ENCODE measurements at regions not wholly inside any gene's neighbourhood (a gene's known extent, or its start where the extent isn't known, plus 50 kb on each side); places are given as distances from the start of the nearest gene placed in this dataset.

DNA sequence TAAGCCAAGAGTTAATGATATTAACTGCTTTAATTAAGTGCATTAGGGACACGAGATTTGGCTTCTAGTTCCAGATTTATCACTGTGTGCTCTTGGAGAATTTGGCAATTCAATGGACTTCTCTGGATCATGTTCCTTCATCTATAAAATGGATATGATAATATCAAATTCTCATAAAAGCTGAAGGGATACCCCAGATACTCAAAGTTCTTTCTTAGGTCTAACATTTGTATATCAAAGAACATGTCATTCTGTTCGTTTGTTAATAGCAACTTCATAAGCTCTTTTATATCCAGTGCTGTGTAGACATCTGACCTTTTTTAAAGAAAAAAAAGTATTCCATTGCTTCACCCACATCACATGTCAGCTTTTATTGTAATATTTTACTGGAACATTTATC lies 54.6 kb upstream of the HDAC9 start:
- TF ChIP-seq, protein P1, sequence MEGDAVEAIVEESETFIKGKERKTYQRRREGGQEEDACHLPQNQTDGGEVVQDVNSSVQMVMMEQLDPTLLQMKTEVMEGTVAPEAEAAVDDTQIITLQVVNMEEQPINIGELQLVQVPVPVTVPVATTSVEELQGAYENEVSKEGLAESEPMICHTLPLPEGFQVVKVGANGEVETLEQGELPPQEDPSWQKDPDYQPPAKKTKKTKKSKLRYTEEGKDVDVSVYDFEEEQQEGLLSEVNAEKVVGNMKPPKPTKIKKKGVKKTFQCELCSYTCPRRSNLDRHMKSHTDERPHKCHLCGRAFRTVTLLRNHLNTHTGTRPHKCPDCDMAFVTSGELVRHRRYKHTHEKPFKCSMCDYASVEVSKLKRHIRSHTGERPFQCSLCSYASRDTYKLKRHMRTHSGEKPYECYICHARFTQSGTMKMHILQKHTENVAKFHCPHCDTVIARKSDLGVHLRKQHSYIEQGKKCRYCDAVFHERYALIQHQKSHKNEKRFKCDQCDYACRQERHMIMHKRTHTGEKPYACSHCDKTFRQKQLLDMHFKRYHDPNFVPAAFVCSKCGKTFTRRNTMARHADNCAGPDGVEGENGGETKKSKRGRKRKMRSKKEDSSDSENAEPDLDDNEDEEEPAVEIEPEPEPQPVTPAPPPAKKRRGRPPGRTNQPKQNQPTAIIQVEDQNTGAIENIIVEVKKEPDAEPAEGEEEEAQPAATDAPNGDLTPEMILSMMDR (IDR thresholded peaks at IDR 0.05 in 2 of 3, conservative IDR thresholded peaks at IDR 0.05 in 1 of 3; ENCODE audit: control insufficient read depth in 2 of 3, extremely low read depth in 1 of 3, insufficient read depth in 1 of 3, low read depth in 3 of 3, low read length in 3 of 3) = no peak
- TF ChIP-seq POLR2AphosphoS2 (IDR thresholded peaks at IDR 0.05; ENCODE audit: low read depth, low read length) = no peak
- TF ChIP-seq, protein P2, sequence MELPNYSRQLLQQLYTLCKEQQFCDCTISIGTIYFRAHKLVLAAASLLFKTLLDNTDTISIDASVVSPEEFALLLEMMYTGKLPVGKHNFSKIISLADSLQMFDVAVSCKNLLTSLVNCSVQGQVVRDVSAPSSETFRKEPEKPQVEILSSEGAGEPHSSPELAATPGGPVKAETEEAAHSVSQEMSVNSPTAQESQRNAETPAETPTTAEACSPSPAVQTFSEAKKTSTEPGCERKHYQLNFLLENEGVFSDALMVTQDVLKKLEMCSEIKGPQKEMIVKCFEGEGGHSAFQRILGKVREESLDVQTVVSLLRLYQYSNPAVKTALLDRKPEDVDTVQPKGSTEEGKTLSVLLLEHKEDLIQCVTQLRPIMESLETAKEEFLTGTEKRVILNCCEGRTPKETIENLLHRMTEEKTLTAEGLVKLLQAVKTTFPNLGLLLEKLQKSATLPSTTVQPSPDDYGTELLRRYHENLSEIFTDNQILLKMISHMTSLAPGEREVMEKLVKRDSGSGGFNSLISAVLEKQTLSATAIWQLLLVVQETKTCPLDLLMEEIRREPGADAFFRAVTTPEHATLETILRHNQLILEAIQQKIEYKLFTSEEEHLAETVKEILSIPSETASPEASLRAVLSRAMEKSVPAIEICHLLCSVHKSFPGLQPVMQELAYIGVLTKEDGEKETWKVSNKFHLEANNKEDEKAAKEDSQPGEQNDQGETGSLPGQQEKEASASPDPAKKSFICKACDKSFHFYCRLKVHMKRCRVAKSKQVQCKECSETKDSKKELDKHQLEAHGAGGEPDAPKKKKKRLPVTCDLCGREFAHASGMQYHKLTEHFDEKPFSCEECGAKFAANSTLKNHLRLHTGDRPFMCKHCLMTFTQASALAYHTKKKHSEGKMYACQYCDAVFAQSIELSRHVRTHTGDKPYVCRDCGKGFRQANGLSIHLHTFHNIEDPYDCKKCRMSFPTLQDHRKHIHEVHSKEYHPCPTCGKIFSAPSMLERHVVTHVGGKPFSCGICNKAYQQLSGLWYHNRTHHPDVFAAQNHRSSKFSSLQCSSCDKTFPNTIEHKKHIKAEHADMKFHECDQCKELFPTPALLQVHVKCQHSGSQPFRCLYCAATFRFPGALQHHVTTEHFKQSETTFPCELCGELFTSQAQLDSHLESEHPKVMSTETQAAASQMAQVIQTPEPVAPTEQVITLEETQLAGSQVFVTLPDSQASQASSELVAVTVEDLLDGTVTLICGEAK (IDR thresholded peaks at IDR 0.05; ENCODE audit: borderline replicate concordance) = no peak
- no peak for TF ChIP-seq BRCA1 (IDR thresholded peaks at IDR 0.05; ENCODE audit: low read depth, low read length)
- no peak for TF ChIP-seq EP300 (IDR thresholded peaks at IDR 0.05; ENCODE audit: borderline replicate concordance in 1 of 2, control insufficient read depth in 1 of 2, low read depth in 2 of 2, low read length in 2 of 2)
- no peak for TF ChIP-seq RAD21 (IDR thresholded peaks at IDR 0.05; ENCODE audit: insufficient read depth, low read depth, low read length)
- no peak for TF ChIP-seq MEF2A (IDR thresholded peaks at IDR 0.05; ENCODE audit: insufficient read depth, low read depth, low read length)
- TF ChIP-seq, protein P3, sequence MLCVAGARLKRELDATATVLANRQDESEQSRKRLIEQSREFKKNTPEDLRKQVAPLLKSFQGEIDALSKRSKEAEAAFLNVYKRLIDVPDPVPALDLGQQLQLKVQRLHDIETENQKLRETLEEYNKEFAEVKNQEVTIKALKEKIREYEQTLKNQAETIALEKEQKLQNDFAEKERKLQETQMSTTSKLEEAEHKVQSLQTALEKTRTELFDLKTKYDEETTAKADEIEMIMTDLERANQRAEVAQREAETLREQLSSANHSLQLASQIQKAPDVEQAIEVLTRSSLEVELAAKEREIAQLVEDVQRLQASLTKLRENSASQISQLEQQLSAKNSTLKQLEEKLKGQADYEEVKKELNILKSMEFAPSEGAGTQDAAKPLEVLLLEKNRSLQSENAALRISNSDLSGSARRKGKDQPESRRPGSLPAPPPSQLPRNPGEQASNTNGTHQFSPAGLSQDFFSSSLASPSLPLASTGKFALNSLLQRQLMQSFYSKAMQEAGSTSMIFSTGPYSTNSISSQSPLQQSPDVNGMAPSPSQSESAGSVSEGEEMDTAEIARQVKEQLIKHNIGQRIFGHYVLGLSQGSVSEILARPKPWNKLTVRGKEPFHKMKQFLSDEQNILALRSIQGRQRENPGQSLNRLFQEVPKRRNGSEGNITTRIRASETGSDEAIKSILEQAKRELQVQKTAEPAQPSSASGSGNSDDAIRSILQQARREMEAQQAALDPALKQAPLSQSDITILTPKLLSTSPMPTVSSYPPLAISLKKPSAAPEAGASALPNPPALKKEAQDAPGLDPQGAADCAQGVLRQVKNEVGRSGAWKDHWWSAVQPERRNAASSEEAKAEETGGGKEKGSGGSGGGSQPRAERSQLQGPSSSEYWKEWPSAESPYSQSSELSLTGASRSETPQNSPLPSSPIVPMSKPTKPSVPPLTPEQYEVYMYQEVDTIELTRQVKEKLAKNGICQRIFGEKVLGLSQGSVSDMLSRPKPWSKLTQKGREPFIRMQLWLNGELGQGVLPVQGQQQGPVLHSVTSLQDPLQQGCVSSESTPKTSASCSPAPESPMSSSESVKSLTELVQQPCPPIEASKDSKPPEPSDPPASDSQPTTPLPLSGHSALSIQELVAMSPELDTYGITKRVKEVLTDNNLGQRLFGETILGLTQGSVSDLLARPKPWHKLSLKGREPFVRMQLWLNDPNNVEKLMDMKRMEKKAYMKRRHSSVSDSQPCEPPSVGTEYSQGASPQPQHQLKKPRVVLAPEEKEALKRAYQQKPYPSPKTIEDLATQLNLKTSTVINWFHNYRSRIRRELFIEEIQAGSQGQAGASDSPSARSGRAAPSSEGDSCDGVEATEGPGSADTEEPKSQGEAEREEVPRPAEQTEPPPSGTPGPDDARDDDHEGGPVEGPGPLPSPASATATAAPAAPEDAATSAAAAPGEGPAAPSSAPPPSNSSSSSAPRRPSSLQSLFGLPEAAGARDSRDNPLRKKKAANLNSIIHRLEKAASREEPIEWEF (IDR thresholded peaks at IDR 0.05; ENCODE audit: insufficient replicate concordance, low read depth, low read length) = no peak
- TF ChIP-seq, protein P4, sequence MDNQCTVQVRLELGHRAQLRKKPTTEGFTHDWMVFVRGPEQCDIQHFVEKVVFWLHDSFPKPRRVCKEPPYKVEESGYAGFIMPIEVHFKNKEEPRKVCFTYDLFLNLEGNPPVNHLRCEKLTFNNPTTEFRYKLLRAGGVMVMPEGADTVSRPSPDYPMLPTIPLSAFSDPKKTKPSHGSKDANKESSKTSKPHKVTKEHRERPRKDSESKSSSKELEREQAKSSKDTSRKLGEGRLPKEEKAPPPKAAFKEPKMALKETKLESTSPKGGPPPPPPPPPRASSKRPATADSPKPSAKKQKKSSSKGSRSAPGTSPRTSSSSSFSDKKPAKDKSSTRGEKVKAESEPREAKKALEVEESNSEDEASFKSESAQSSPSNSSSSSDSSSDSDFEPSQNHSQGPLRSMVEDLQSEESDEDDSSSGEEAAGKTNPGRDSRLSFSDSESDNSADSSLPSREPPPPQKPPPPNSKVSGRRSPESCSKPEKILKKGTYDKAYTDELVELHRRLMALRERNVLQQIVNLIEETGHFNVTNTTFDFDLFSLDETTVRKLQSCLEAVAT (IDR thresholded peaks at IDR 0.05) = no peak
